H1 (cell line): ENCODE measurements at regions not wholly inside any gene's neighbourhood (a gene's known extent, or its start where the extent isn't known, plus 50 kb on each side); places are given as distances from the start of the nearest gene placed in this dataset.

Experiments
- CEBPB ChIP-seq: IDR thresholded peaks from 2 replicates; pipeline ENCODE4 v1.6.1; 2012; ENCODE audit warnings: low read depth, low read length
- CTBP2 ChIP-seq: IDR thresholded peaks from 2 replicates; pipeline ENCODE4 v1.7.0; 2011; ENCODE audit warnings: borderline replicate concordance, mild to moderate bottlenecking, moderate library complexity, mixed read lengths, low read length; ENCODE audit not compliant: insufficient read depth, insufficient read length
- CTCF ChIP-seq, 3 experiments: IDR thresholded peaks; 1 replicate in 2 of 3; 2 replicates in 1 of 3; pipeline versions ENCODE4 v1.5.1 to v1.6.1; 2011; ENCODE audit warnings: low read length in 3 of 3, mild to moderate bottlenecking in 3 of 3, inconsistent platforms in 2 of 3, low read depth in 1 of 3, moderate library complexity in 1 of 3; ENCODE audit not compliant: insufficient read depth in 1 of 3; ENCODE audit errors: control extremely low read depth in 1 of 3
- EZH2 ChIP-seq: fragments of 200-600 bp; sonication (generic); IDR thresholded peaks from 2 replicates; pipeline ENCODE4 v1.7.1; 2012; ENCODE audit warnings: low read depth, mild to moderate bottlenecking, moderate library complexity, low read length, inconsistent platforms; ENCODE audit not compliant: severe bottlenecking
- NRF1 ChIP-seq: IDR thresholded peaks from 2 replicates; pipeline ENCODE4 v1.6.1; 2011; ENCODE audit warnings: mild to moderate bottlenecking, low read depth, low read length, improper control_type of control experiment
- SIN3A ChIP-seq, 2 experiments: IDR thresholded peaks in 1 of 2; conservative IDR thresholded peaks in 1 of 2; 2 replicates each; pipeline ENCODE4 v1.6.1; 2011 to 2012; ENCODE audit warnings: low read length in 2 of 2, improper control_type of control experiment in 1 of 2, low read depth in 1 of 2, mild to moderate bottlenecking in 1 of 2
- USF2 ChIP-seq: IDR thresholded peaks from 2 replicates; pipeline ENCODE4 v1.6.1; 2011; ENCODE audit warnings: low read length, improper control_type of control experiment

GRCh38 chr6:94859924-94860323 lies 717.4 kb upstream of the MANEA start:
- no peak for TF ChIP-seq USF2
- no peak for TF ChIP-seq CEBPB
- TF ChIP-seq NRF1, result no peak
- no peak for TF ChIP-seq CTCF (IDR thresholded peaks at IDR 0.05; ENCODE audit: control extremely low read depth in 1 of 3, insufficient read depth in 1 of 3, low read depth in 1 of 3, low read length in 3 of 3)
- TF ChIP-seq SIN3A (conservative IDR thresholded peaks at IDR 0.05 in 1 of 2, IDR thresholded peaks at IDR 0.05 in 1 of 2; ENCODE audit: low read depth in 1 of 2, low read length in 2 of 2), result no peak
- no peak for TF ChIP-seq EZH2
- TF ChIP-seq CTBP2, result no peak
